PC-9 (cell line): ENCODE measurements at regions not wholly inside any gene's neighbourhood (a gene's known extent, or its start where the extent isn't known, plus 50 kb on each side); places are given as distances from the start of the nearest gene placed in this dataset.

Experiments used
- BruUV-seq: library from RNA; stranded (reverse); fragments of 400-500 nt; replicated peaks from 2 replicates; lab custom pipeline; 2021; lab: Mats Ljungman, UMichigan
- CTCF ChIA-PET: fragments of 300-600 bp; sonication (Branson Sonifier 250); formaldehyde crosslinking; loops from one replicate; lab custom pipeline; 2022; ENCODE audit warnings: antibody characterized with exemption; lab: Charles Lee
- POLR2A ChIA-PET: fragments of 300-600 bp; sonication (Branson Sonifier 250); formaldehyde crosslinking; loops from one replicate; lab custom pipeline; 2022; ENCODE audit warnings: antibody characterized with exemption; ENCODE audit not compliant: unreplicated experiment; lab: Charles Lee
- DNase-seq, 2 experiments: peaks; one replicate each; pipeline versions ENCODE4 v3.0.0 to v3.0.0-alpha.2; 2015 to 2022; ENCODE audit warnings: mixed read lengths in 1 of 2
- H2AFZ ChIP-seq: fragments of 200-600 bp; sonication (generic); 2 replicates; pipeline ENCODE4 v1.8.1; 2017; ENCODE audit warnings: antibody characterized with exemption
- H3F3A ChIP-seq: fragments of 200-600 bp; sonication (generic); 2 replicates; pipeline ENCODE4 v1.8.1; 2017; ENCODE audit warnings: antibody characterized with exemption, mild to moderate bottlenecking, low read depth; ENCODE audit not compliant: insufficient read depth
- H3K27ac ChIP-seq: fragments of 200-600 bp; sonication (generic); 2 replicates; pipeline ENCODE4 v1.6.1; 2016; ENCODE audit warnings: mixed run types
- H3K27me3 ChIP-seq: fragments of 200-600 bp; sonication (generic); 2 replicates; pipeline ENCODE4 v1.6.1; 2016; ENCODE audit warnings: low read depth, mixed run types; ENCODE audit not compliant: insufficient read depth
- H3K36me3 ChIP-seq: fragments of 200-600 bp; sonication (generic); 2 replicates; pipeline ENCODE4 v1.6.1; 2016; ENCODE audit warnings: low read depth, mixed run types
- H3K4me1 ChIP-seq: fragments of 200-600 bp; sonication (generic); replicated peaks from 2 replicates; pipeline ENCODE4 v1.6.1; 2016; ENCODE audit warnings: mixed run types; ENCODE audit not compliant: insufficient read depth
- H3K4me2 ChIP-seq: fragments of 200-600 bp; sonication (generic); 2 replicates; pipeline ENCODE4 v1.6.1; 2017; ENCODE audit warnings: mixed run types
- H3K4me3 ChIP-seq: fragments of 200-600 bp; sonication (generic); 2 replicates; pipeline ENCODE4 v1.6.1; 2016; ENCODE audit warnings: mixed run types
- H3K79me2 ChIP-seq: fragments of 200-600 bp; sonication (generic); 2 replicates; pipeline ENCODE4 v1.6.1; 2017; ENCODE audit warnings: low read depth, mixed run types
- H3K9me2 ChIP-seq: fragments of 200-600 bp; sonication (generic); 2 replicates; pipeline ENCODE4 v1.8.1; 2017; ENCODE audit warnings: mild to moderate bottlenecking; ENCODE audit not compliant: insufficient read depth
- H3K9me3 ChIP-seq: fragments of 200-600 bp; sonication (generic); 2 replicates; pipeline ENCODE4 v1.8.1; 2016; ENCODE audit warnings: low read depth; ENCODE audit not compliant: insufficient read depth
- H4K20me1 ChIP-seq: fragments of 200-600 bp; sonication (generic); 2 replicates; pipeline ENCODE4 v1.8.1; 2017; ENCODE audit not compliant: insufficient read depth
- CTCF ChIP-seq: fragments of 200-600 bp; sonication (generic); conservative IDR thresholded peaks from 2 replicates; pipeline ENCODE4 v1.6.1; 2017; ENCODE audit warnings: mixed run types, antibody characterized with exemption, mild to moderate bottlenecking, moderate library complexity
- EZH2 ChIP-seq: fragments of 200-600 bp; sonication (generic); IDR thresholded peaks from 2 replicates; pipeline ENCODE4 v1.8.0; 2017; ENCODE audit warnings: antibody characterized with exemption, low read depth
- intact Hi-C: fragments of 100-400 bp; cut with micrococcal nuclease; formaldehyde crosslinking; loops from one replicate; pipeline ENCODE4 v1.10.0; 2022; ENCODE audit not compliant: unreplicated experiment

- H3K4me2 ChIP-seq: no peak overlapping the region
- H4K20me1 ChIP-seq: no peaks in the 10 kb centered on the region
- no peak for TF ChIP-seq CTCF
- TF ChIP-seq EZH2: no peak
- no peaks in the 10 kb centered on the region for H3K4me1 ChIP-seq
- no peaks in the 10 kb centered on the region for H3K27me3 ChIP-seq
- no peaks in the 10 kb centered on the region for H3K9me2 ChIP-seq
- ChIA-PET POLR2A (no interaction called here), CTCF (no interaction called here)
- no peak overlapping the region for H3K27ac ChIP-seq
- H3K36me3 ChIP-seq: no peaks in the 10 kb centered on the region
- H3F3A ChIP-seq: no peaks in the 10 kb centered on the region
- no TSS peak for BruUV-seq
- intact Hi-C loops: no loop called here
- DNase-seq: no peak
- H3K4me3 ChIP-seq: no peak overlapping the region
- no peak overlapping the region for H2AFZ ChIP-seq
- no peaks in the 10 kb centered on the region for H3K79me2 ChIP-seq
- H3K9me3 ChIP-seq: no peaks in the 10 kb centered on the region
Observed at GRCh38 chr21:25398630-25399029, 208.7 kb downstream of the MRPL39 start.

GRCh38 chr21:25396135-25396711, 211.1 kb downstream of the MRPL39 start:
- TF ChIP-seq CTCF (no peak), EZH2 (no peak)
- no peaks in the 10 kb centered on the region for H4K20me1 ChIP-seq
- no peak overlapping the region for H3K4me3 ChIP-seq
- POLR2A ChIA-PET: no interaction called here
- no peaks in the 10 kb centered on the region for H3K9me2 ChIP-seq
- H3K9me3 ChIP-seq: no peaks in the 10 kb centered on the region
- H3F3A ChIP-seq: no peaks in the 10 kb centered on the region
- H2AFZ ChIP-seq: no peak overlapping the region
- H3K4me2 ChIP-seq: no peak overlapping the region
- no peak overlapping the region for H3K27ac ChIP-seq
- no peaks in the 10 kb centered on the region for H3K36me3 ChIP-seq
- no peaks in the 10 kb centered on the region for H3K27me3 ChIP-seq
- H3K79me2 ChIP-seq: no peaks in the 10 kb centered on the region
- CTCF ChIA-PET: no interaction called here
- intact Hi-C loops: no loop called here
- no peaks in the 10 kb centered on the region for H3K4me1 ChIP-seq
- BruUV-seq: no TSS peak
- no peak for DNase-seq

GRCh38 chr21:25391777-25392176, 215.5 kb downstream of the MRPL39 start:
- ChIA-PET CTCF (no interaction called here), POLR2A (no interaction called here)
- H3K9me3 ChIP-seq: no peaks in the 10 kb centered on the region
- TF ChIP-seq EZH2: no peak
- TF ChIP-seq CTCF: no peak
- H3K4me3 ChIP-seq: no peak overlapping the region
- H3K4me2 ChIP-seq: no peak overlapping the region
- H3K27me3 ChIP-seq: no peaks in the 10 kb centered on the region
- no TSS peak for BruUV-seq
- no peaks in the 10 kb centered on the region for H3K9me2 ChIP-seq
- H3K27ac ChIP-seq: no peak overlapping the region
- H3K79me2 ChIP-seq: no peaks in the 10 kb centered on the region
- H3K36me3 ChIP-seq: no peaks in the 10 kb centered on the region
- H3K4me1 ChIP-seq: no peaks in the 10 kb centered on the region
- H4K20me1 ChIP-seq: no peaks in the 10 kb centered on the region
- H2AFZ ChIP-seq: no peak overlapping the region
- intact Hi-C loops: no loop called here
- no peak for DNase-seq
- H3F3A ChIP-seq: no peaks in the 10 kb centered on the region
